Posterior vena cava (tissue), 2 donors: ENCODE measurements at regions not wholly inside any gene's neighbourhood (a gene's known extent, or its start where the extent isn't known, plus 50 kb on each side); places are given as distances from the start of the nearest gene placed in this dataset.

ENCODE experiments used
- DNase-seq: peaks from one replicate; pipeline ENCODE4 v3.0.0-alpha.2; 2020; ENCODE audit warnings: low spot score
- intact Hi-C, 2 donors: fragments of 100-400 bp; cut with DNase I; formaldehyde crosslinking; loops; one replicate each; pipeline versions ENCODE4 v1.14.1 to v1.14.2; 2022 to 2023
- donor health status: DM: yes; HTN: yes; CAD: no.
- donor health status: DM: yes; HTN: yes; CAD: no.

GRCh38 chr3:79844176-79844575 is 76.4 kb upstream of the ROBO1 start:
- intact Hi-C loops, result no loop called here
- no peak for DNase-seq

GRCh38 chr3:79843180-79843579 is 75.4 kb upstream of the ROBO1 start:
- DNase-seq, result no peak
- intact Hi-C loops, result no loop called here

- DNase-seq, result no peak
- intact Hi-C loops, result no loop called here
Observed at GRCh38 chr3:79835701-79836100, 67.9 kb upstream of the ROBO1 start.

- intact Hi-C loops, result no loop called here
- DNase-seq, result peak; percentile 42
Observed at GRCh38 chr3:79824166-79824565, 56.4 kb upstream of the ROBO1 start.

- intact Hi-C loops, result no loop called here
- DNase-seq, result no peak
Observed at GRCh38 chr3:79822076-79822475, 54.3 kb upstream of the ROBO1 start.

GRCh38 chr3:79820089-79820488 is 52.3 kb upstream of the ROBO1 start:
- intact Hi-C loops, result no loop called here
- DNase-seq, result no peak

GRCh38 chr3:79818015-79818414 is 50.2 kb upstream of the ROBO1 start:
- DNase-seq, result no peak
- intact Hi-C loops, result no loop called here
